ENCODE measurements at regions not wholly inside any gene's neighbourhood (a gene's known extent, or its start where the extent isn't known, plus 50 kb on each side); places are given as distances from the start of the nearest gene placed in this dataset.

- TF ChIP-seq CHD7 (IDR thresholded peaks at IDR 0.05; ENCODE audit: insufficient replicate concordance, low read length), result no peak
- TF ChIP-seq JUN (IDR thresholded peaks at IDR 0.05; ENCODE audit: low read depth, low read length), result no peak
- no peak for TF ChIP-seq SIX5 (IDR thresholded peaks at IDR 0.05; ENCODE audit: low read depth, low read length)
- no peak for TF ChIP-seq PHF8 (conservative IDR thresholded peaks at IDR 0.05; ENCODE audit: low read depth, low read length)
- no peak for TF ChIP-seq TAF7 (optimal IDR thresholded peaks at IDR 0.05; ENCODE audit: borderline replicate concordance, low read depth, low read length)
- no peak for TF ChIP-seq EZH2 (IDR thresholded peaks at IDR 0.05; ENCODE audit: low read depth, low read length, severe bottlenecking)
Measured at GRCh38 chr2:33712674-33713073, 113.6 kb upstream of the FAM98A start (continued).

All from H1 (cell line).